Lower lobe of right lung (tissue), 2 donors: ENCODE measurements at regions not wholly inside any gene's neighbourhood (a gene's known extent, or its start where the extent isn't known, plus 50 kb on each side); places are given as distances from the start of the nearest gene placed in this dataset.

Source experiments
- ATAC-seq, 2 donors: fragments of 200-7000 bp; cut with Tn5 transposase; one replicate each; pipeline ENCODE4 v1.9.1; 2020 to 2022; ENCODE audit warnings: mild to moderate bottlenecking in 2 of 2, moderate library complexity in 2 of 2
- DNase-seq: peaks from one replicate; pipeline ENCODE4 v3.0.0-alpha.2; 2020
- H3K27ac ChIP-seq: fragments of 200-600 bp; one replicate; pipeline ENCODE4 v1.8.0; 2022
- H3K27me3 ChIP-seq: fragments of 200-600 bp; one replicate; pipeline ENCODE4 v1.8.0; 2022; ENCODE audit warnings: low read depth
- H3K36me3 ChIP-seq: fragments of 200-600 bp; one replicate; pipeline ENCODE4 v1.8.0; 2022; ENCODE audit warnings: mild to moderate bottlenecking
- H3K4me1 ChIP-seq: fragments of 200-600 bp; one replicate; pipeline ENCODE4 v1.8.0; 2022
- H3K4me3 ChIP-seq: fragments of 200-600 bp; one replicate; pipeline ENCODE4 v1.8.0; 2022; ENCODE audit warnings: mild to moderate bottlenecking
- H3K9me3 ChIP-seq: fragments of 200-600 bp; one replicate; pipeline ENCODE4 v1.8.0; 2022
- intact Hi-C: fragments of 100-400 bp; cut with DNase I; formaldehyde crosslinking; loops from one replicate; pipeline ENCODE4 v1.11.0; 2022
- TF ChIP-seq, protein P1 (sequence below): fragments of 200-600 bp; IDR thresholded peaks from one replicate; pipeline ENCODE4 v1.8.0; 2022; ENCODE audit warnings: antibody characterized with exemption, mild to moderate bottlenecking
- donor health status: DM: no; HTN: yes; CAD: no; lungs with severe emphysema.

DNA sequence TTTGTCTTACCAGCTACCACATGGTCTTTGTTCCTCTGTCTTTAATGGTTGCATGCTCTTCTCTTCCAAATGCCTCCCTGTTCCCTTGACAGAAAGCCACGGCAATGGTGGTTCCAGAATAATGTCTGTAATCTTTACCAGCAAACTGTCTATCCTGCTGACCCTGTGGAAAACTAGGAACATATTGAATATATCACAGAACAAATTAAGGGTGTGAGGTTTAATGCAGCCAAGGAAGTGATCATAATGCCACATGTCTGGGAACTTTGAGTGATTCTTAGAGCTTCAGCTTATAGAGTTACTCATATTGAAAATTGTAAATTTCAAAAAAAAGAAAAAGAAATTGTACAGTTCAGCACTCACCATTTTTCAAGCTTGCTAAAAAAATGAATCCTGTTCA lies 282.9 kb upstream of the RARB start:
- DNase-seq (no peak), ATAC-seq (no peak)
- TF ChIP-seq, protein P1, sequence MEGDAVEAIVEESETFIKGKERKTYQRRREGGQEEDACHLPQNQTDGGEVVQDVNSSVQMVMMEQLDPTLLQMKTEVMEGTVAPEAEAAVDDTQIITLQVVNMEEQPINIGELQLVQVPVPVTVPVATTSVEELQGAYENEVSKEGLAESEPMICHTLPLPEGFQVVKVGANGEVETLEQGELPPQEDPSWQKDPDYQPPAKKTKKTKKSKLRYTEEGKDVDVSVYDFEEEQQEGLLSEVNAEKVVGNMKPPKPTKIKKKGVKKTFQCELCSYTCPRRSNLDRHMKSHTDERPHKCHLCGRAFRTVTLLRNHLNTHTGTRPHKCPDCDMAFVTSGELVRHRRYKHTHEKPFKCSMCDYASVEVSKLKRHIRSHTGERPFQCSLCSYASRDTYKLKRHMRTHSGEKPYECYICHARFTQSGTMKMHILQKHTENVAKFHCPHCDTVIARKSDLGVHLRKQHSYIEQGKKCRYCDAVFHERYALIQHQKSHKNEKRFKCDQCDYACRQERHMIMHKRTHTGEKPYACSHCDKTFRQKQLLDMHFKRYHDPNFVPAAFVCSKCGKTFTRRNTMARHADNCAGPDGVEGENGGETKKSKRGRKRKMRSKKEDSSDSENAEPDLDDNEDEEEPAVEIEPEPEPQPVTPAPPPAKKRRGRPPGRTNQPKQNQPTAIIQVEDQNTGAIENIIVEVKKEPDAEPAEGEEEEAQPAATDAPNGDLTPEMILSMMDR: no peak
- intact Hi-C loops: no loop called here
- Histone ChIP-seq H3K36me3 (no peaks in the 10 kb centered on the region), H3K27me3 (no peaks in the 10 kb centered on the region), H3K9me3 (no peaks in the 10 kb centered on the region), H3K4me3 (no peak overlapping the region), H3K4me1 (no peaks in the 10 kb centered on the region), H3K27ac (no peak overlapping the region)

DNA sequence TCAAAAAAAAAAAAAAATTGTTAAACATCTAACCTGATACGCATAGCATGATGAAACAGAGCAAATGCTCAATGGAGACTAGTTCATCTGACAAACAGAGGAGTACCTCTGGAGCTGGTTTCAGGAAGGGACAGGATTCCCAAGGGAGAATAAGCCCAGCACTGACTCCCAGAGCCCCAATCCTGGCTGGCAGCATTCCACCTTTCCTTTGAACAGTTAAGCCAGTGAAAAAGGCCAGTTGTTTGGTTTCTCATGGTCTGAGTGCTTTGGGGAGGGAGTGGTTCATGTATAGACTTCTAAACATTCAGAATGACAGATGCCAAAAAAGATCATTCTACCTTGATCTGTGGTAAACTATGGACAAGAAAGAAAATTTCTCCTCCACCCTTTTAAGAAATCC lies 277.9 kb upstream of the RARB start:
- no peaks in the 10 kb centered on the region for H3K4me1 ChIP-seq
- no peaks in the 10 kb centered on the region for H3K36me3 ChIP-seq
- ATAC-seq: no peak
- no peak for DNase-seq
- intact Hi-C loops: no loop called here
- H3K4me3 ChIP-seq: no peak overlapping the region
- TF ChIP-seq, protein P1: no peak
- no peaks in the 10 kb centered on the region for H3K9me3 ChIP-seq
- H3K27me3 ChIP-seq: no peaks in the 10 kb centered on the region
- H3K27ac ChIP-seq: no peak overlapping the region

DNA sequence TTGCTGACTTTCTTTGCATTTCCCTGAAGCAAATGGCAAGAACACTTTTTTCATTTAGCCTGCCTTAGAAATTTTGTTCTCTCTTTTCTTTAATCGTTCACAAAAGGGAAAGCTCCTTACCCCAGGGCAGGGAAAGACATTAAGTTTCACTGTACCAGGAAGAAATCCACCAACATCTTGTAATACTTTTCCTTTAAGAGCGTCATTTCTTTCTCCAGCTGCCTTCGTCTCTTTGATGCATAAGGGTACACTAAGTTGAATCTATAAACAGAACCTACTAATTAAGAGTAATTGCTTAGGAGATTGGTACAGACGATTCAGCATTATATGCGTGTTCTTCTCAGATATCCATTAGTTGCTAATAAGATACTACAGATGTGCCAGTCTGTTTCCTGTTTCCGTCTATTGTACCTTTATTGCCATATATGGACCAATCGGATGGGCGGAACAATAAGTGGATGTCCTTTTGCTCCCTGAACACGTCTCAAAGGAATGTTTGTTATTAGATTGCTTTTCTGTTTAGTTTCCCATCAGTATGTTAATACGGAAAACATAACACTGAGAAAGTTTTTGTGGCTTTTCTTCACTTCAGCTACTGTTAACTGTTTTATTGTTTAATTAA lies 276.7 kb upstream of the RARB start:
- intact Hi-C loops: no loop called here
- TF ChIP-seq, protein P1: no peak
- DNase-seq: no peak
- Histone ChIP-seq H3K4me3 (peak overlapping the region; percentile 24), H3K4me1 (no peaks in the 10 kb centered on the region), H3K27ac (peak overlapping the region; percentile 47), H3K9me3 (no peaks in the 10 kb centered on the region), H3K36me3 (no peaks in the 10 kb centered on the region), H3K27me3 (no peaks in the 10 kb centered on the region)
- ATAC-seq: peak; percentile 24 to 35

DNA sequence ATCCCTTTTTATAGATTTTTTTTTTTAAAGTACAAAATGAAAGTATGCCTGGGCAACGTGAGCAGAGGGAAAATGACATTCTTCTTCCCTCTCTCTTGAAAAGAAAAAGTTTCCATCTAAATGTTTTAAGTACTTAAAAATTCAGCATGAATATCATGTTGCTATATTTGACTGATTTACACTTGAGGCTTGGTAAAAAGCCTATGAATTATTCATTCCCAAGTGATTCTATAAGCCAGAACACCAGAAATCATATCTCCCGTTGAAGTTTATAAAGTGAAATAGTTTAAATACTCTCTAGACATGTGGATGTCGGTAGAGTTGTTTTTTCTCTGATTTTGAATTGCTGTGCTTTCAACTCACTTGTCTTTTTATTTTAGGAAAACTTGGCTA lies 276.2 kb upstream of the RARB start:
- TF ChIP-seq, protein P1: no peak
- Histone ChIP-seq H3K4me1 (no peaks in the 10 kb centered on the region), H3K36me3 (no peaks in the 10 kb centered on the region), H3K27ac (peak overlapping the region; percentile 47), H3K4me3 (peak overlapping the region; percentile 24), H3K9me3 (no peaks in the 10 kb centered on the region), H3K27me3 (no peaks in the 10 kb centered on the region)
- DNase-seq (no peak), ATAC-seq (no peak)
- intact Hi-C loops: no loop called here

DNA sequence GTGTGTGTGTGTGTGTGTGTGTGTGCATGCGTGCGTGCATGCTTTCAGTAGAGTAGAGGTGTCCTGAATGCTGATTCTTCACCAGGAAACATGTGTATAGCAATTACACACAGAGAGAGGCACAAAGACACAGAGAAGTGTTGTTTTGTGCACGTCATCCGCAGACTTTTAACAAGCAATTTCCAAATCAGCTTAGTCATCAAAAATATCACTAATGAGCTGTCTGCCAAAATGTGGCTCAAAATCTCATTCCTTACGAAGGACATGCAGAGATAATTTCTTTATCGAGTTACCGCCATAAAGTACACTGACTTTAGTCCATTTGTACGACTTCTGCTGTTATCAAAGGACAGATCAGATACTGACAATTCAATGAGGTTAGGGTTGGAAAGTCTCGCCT lies 274.9 kb upstream of the RARB start:
- intact Hi-C loops: no loop called here
- DNase-seq (no peak), ATAC-seq (no peak)
- no peaks in the 10 kb centered on the region for H3K36me3 ChIP-seq
- no peaks in the 10 kb centered on the region for H3K27me3 ChIP-seq
- no peaks in the 10 kb centered on the region for H3K9me3 ChIP-seq
- TF ChIP-seq, protein P1: no peak
- H3K4me1 ChIP-seq: no peaks in the 10 kb centered on the region
- H3K4me3 ChIP-seq: no peak overlapping the region
- no peak overlapping the region for H3K27ac ChIP-seq
